Chondrocyte (in vitro differentiated cells): ENCODE measurements at regions not wholly inside any gene's neighbourhood (a gene's known extent, or its start where the extent isn't known, plus 50 kb on each side); places are given as distances from the start of the nearest gene placed in this dataset.
"Not testable (repeated sequence)": the region's sequence is repeated elsewhere in the genome, so short reads cannot be mapped to it uniquely, and the experiment has no call there.

Experiments used
- DNase-seq: peaks from one replicate; pipeline ENCODE4 v3.0.0; 2021; ENCODE audit warnings: mixed read lengths, low spot score
- H3K27ac Mint-ChIP-seq: one replicate; pipeline ENCODE4 v1.8.0; 2021; ENCODE audit warnings: mild to moderate bottlenecking, moderate library complexity, mixed read lengths; ENCODE audit not compliant: unreplicated experiment
- H3K27me3 Mint-ChIP-seq: 2 replicates; pipeline ENCODE4 v1.8.0; 2021; ENCODE audit warnings: low read depth, mixed read lengths
- H3K36me3 Mint-ChIP-seq: 2 replicates; pipeline ENCODE4 v1.8.0; 2021; ENCODE audit warnings: low read depth, mixed read lengths
- H3K4me1 Mint-ChIP-seq: 2 replicates; pipeline ENCODE4 v1.8.0; 2021; ENCODE audit warnings: low read depth, mild to moderate bottlenecking, mixed read lengths
- H3K4me3 Mint-ChIP-seq: one replicate; pipeline ENCODE4 v1.8.0; 2021; ENCODE audit warnings: mild to moderate bottlenecking, moderate library complexity, mixed read lengths; ENCODE audit not compliant: unreplicated experiment
- H3K9me3 Mint-ChIP-seq: 2 replicates; pipeline ENCODE4 v1.8.0; 2021; ENCODE audit warnings: low read depth, mixed read lengths
- TF ChIP-seq, protein P1 (sequence below): fragments of 200-600 bp; sonication (generic); IDR thresholded peaks from 2 replicates; pipeline ENCODE4 v1.5.0; 2021; ENCODE audit warnings: antibody characterized with exemption, mild to moderate bottlenecking, moderate library complexity

GRCh38 chr14:40028991-40029390 is 596.8 kb upstream of the FBXO33 start:
- no peak for DNase-seq
- Mint-ChIP-seq H3K36me3 (no peaks in the 10 kb centered on the region), H3K4me3 (no peak overlapping the region), H3K27ac (no peak overlapping the region), H3K9me3 (no peaks in the 10 kb centered on the region), H3K4me1 (no peaks in the 10 kb centered on the region), H3K27me3 (peaks cover 2% of the 10 kb centered on the region)
- TF ChIP-seq, protein P1, sequence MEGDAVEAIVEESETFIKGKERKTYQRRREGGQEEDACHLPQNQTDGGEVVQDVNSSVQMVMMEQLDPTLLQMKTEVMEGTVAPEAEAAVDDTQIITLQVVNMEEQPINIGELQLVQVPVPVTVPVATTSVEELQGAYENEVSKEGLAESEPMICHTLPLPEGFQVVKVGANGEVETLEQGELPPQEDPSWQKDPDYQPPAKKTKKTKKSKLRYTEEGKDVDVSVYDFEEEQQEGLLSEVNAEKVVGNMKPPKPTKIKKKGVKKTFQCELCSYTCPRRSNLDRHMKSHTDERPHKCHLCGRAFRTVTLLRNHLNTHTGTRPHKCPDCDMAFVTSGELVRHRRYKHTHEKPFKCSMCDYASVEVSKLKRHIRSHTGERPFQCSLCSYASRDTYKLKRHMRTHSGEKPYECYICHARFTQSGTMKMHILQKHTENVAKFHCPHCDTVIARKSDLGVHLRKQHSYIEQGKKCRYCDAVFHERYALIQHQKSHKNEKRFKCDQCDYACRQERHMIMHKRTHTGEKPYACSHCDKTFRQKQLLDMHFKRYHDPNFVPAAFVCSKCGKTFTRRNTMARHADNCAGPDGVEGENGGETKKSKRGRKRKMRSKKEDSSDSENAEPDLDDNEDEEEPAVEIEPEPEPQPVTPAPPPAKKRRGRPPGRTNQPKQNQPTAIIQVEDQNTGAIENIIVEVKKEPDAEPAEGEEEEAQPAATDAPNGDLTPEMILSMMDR: no peak

DNA sequence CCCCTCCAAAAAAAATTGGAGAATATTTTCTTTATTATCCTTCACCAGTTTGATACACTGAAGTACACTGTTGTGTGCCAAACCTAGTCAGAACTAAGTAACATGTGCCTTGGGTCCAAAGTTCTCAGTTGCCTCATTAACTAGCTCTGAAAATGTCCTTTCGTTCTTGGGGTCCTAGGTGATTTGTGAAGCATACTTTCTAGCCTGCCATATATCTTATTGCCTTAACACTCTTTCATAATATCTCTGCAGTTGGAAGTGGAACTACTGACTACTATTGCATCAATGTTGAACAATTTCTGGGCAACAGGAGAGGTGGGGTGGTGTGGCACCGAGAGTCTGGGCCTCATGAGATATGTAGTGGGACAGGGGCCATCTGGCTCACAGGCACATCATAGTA is 592.9 kb upstream of the FBXO33 start:
- peaks cover 2% of the 10 kb centered on the region for H3K9me3 Mint-ChIP-seq
- DNase-seq: no peak
- peaks cover 2% of the 10 kb centered on the region for H3K27me3 Mint-ChIP-seq
- no peaks in the 10 kb centered on the region for H3K36me3 Mint-ChIP-seq
- H3K4me3 Mint-ChIP-seq: no peak overlapping the region
- H3K27ac Mint-ChIP-seq: no peak overlapping the region
- TF ChIP-seq, protein P1: no peak
- H3K4me1 Mint-ChIP-seq: no peaks in the 10 kb centered on the region

DNA sequence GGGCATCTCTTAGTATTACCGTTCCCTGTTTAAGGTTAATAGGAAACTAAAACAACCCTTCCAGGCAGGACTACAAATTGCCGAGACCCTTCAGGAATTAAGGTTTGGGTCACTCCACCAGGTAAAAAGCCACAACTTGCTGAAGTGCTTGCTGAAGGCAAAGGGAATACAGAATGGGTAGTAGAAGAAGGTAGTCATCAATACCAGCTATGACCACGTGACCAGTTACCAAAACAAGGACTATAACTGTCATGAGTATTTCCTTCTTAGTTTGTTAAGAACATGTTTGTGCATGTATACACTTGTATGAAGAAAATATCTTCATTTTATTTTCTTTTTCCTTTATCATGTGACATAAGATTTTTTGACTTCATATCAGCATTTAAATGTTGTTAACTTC is 578.7 kb upstream of the FBXO33 start:
- TF ChIP-seq, protein P1: no peak
- Mint-ChIP-seq H3K27ac (no peak overlapping the region), H3K9me3 (peaks cover 9% of the 10 kb centered on the region), H3K36me3 (no peaks in the 10 kb centered on the region), H3K27me3 (no peaks in the 10 kb centered on the region), H3K4me1 (no peaks in the 10 kb centered on the region), H3K4me3 (no peak overlapping the region)
- no peak for DNase-seq

DNA sequence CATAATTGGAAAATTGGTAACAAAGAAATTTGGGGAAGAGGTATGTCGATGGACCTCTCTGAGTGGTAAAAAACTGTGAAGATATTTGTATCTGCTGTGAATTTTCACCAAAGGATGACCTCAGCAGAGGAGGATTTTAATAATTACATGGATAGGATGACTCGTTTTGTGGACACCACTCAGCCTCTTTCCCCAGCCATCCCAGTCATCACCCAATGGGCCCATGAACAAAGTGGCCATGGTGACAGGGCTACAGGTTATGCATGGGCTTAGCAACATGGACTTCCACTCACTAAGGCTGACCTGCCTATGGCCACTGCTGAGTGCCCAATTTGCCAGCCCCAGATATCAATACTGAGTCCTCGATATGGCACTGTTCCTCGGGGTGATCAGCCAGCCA is 577.5 kb upstream of the FBXO33 start:
- no peak overlapping the region for H3K4me3 Mint-ChIP-seq
- peaks cover 9% of the 10 kb centered on the region for H3K9me3 Mint-ChIP-seq
- no peak for DNase-seq
- H3K36me3 Mint-ChIP-seq: no peaks in the 10 kb centered on the region
- no peaks in the 10 kb centered on the region for H3K4me1 Mint-ChIP-seq
- TF ChIP-seq, protein P1: no peak
- H3K27me3 Mint-ChIP-seq: no peaks in the 10 kb centered on the region
- no peak overlapping the region for H3K27ac Mint-ChIP-seq

DNA sequence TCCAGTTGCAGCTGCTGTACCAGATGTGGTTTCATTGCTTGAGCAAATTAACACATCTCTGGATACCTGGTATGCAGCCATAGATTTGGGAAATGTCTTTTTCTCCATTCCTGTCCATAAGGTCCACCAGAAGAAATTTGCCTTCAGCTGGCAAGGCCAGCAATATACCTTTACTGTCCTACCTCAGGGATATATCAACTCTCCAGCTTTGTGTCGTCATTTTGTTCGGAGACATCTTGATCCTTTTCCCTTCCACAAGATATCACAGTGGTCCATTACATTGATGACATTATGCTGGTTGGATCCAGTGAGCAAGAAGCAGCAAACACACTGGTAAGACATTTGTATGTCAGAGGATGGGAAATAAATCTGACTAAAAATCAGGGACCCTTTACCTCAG is 576.1 kb upstream of the FBXO33 start:
- H3K27me3 Mint-ChIP-seq, H3K4me1 Mint-ChIP-seq, H3K27ac Mint-ChIP-seq, H3K36me3 Mint-ChIP-seq, H3K4me3 Mint-ChIP-seq, DNase-seq, H3K9me3 Mint-ChIP-seq: not testable (repeated sequence)

DNA sequence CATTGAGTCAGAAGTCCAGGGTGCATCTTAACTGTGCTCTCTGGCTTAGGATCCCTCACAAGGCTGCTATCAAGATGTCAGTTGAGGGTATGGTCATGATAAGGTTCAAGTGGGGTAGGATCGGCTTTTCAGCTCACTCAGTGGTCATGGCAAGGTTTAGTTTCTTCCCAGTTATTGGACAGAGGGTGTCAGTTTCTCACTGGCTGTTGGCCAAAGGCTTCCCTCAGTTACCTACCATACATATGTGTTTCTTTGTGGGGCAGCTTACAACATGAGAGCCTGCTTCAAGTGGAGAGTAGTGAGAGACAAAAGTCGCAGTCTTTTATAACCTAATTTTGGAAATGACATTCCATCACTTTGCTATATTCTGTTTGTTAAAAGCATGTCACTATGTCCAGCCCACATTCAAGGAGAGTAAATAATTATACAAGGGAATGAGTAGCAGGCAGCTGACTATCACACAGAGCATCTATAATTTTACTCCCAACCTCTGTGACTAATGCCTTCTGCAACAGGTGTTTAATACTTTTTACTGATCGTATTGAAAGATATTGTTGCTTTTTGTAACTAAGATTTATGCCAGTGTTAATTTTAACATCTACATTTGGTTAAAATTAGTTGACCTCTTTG is 572.8 kb upstream of the FBXO33 start:
- no peak for DNase-seq
- Mint-ChIP-seq H3K4me3 (no peak overlapping the region), H3K27me3 (no peaks in the 10 kb centered on the region), H3K27ac (no peak overlapping the region), H3K36me3 (no peaks in the 10 kb centered on the region), H3K4me1 (no peaks in the 10 kb centered on the region), H3K9me3 (peaks cover 2% of the 10 kb centered on the region)
- TF ChIP-seq, protein P1: no peak
